ENCODE measurements at regions not wholly inside any gene's neighbourhood (a gene's known extent, or its start where the extent isn't known, plus 50 kb on each side); places are given as distances from the start of the nearest gene placed in this dataset.

DNA sequence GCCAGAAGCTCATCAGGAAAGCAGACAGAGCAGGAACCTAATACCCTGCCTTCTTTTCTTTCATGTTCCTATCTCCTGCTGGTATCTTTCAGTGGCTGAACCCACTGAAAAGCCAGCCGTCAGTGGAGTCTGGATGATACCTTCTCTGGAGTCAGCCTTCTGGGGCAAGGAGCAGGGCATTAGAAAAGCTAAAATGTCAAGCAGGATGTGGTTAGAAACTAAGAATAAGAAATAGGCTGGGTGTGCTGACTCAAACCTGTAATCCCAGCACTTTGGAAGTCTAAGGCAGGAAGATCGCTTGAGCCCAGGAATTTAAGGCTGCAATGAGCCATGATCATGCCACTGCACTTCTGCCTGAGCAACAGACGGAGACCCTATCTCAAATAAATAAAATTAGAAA lies 642.0 kb upstream of the FSHR start:
- no peak overlapping the region for H2BK12ac ChIP-seq (ENCODE audit: insufficient read length, low read depth, low read length)
- H3K27ac Mint-ChIP-seq, result no peak overlapping the region
- no peaks in the 10 kb centered on the region for H3K79me1 ChIP-seq (ENCODE audit: insufficient read depth, low read depth, low read length, poor library complexity, severe bottlenecking)
- peaks cover 2% of the 10 kb centered on the region; the same call in 1 of the 2 replicates for H3K27me3 Mint-ChIP-seq (ENCODE audit: low read depth)
- H3K23me2 ChIP-seq (ENCODE audit: insufficient read length, low read depth, low read length, poor library complexity, severe bottlenecking), result no peaks in the 10 kb centered on the region
- no peak overlapping the region for H4K91ac ChIP-seq (ENCODE audit: insufficient read length, low read depth, low read length)
- no peak overlapping the region for H2AFZ ChIP-seq (ENCODE audit: low read length)
- H3K4me3 Mint-ChIP-seq, result no peak overlapping the region
- no peaks in the 10 kb centered on the region; a peak in 1 of 4 replicates for H3K4me1 Mint-ChIP-seq
- H3K27ac ChIP-seq (ENCODE audit: insufficient read length, low read depth, low read length), result no peak overlapping the region
- H3K9me3 Mint-ChIP-seq, result peaks cover 0 to 9% of the 10 kb centered on the region in 2 experiments; a peak in 4 of 5 replicates
- H3K27me3 ChIP-seq (ENCODE audit: insufficient read depth, low read length), result no peaks in the 10 kb centered on the region
- H2BK20ac ChIP-seq (ENCODE audit: low read depth, low read length, poor library complexity, severe bottlenecking), result no peak overlapping the region
- no peak overlapping the region for H3K14ac ChIP-seq (ENCODE audit: insufficient read depth, low read length)
- no peak overlapping the region for H3K23ac ChIP-seq (ENCODE audit: insufficient read length, low read depth, low read length)
- H3K4me2 ChIP-seq (ENCODE audit: insufficient read depth, insufficient read length, low read length), result no peak overlapping the region
- no peaks in the 10 kb centered on the region for H3K4me1 ChIP-seq (ENCODE audit: insufficient read depth, low read length)
- H2BK120ac ChIP-seq (ENCODE audit: low read depth, low read length, poor library complexity, severe bottlenecking), result no peak overlapping the region
- H4K5ac ChIP-seq (ENCODE audit: insufficient read length, low read depth, low read length), result no peak overlapping the region
- TF ChIP-seq, protein P1, sequence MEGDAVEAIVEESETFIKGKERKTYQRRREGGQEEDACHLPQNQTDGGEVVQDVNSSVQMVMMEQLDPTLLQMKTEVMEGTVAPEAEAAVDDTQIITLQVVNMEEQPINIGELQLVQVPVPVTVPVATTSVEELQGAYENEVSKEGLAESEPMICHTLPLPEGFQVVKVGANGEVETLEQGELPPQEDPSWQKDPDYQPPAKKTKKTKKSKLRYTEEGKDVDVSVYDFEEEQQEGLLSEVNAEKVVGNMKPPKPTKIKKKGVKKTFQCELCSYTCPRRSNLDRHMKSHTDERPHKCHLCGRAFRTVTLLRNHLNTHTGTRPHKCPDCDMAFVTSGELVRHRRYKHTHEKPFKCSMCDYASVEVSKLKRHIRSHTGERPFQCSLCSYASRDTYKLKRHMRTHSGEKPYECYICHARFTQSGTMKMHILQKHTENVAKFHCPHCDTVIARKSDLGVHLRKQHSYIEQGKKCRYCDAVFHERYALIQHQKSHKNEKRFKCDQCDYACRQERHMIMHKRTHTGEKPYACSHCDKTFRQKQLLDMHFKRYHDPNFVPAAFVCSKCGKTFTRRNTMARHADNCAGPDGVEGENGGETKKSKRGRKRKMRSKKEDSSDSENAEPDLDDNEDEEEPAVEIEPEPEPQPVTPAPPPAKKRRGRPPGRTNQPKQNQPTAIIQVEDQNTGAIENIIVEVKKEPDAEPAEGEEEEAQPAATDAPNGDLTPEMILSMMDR (conservative IDR thresholded peaks at IDR 0.05), result no peak
- no peak overlapping the region for H4K8ac ChIP-seq (replicated peaks; ENCODE audit: insufficient read length, low read depth, low read length)
- H3K56ac ChIP-seq (ENCODE audit: insufficient read length, low read depth, low read length), result no peak overlapping the region
- no peaks in the 10 kb centered on the region for H4K20me1 ChIP-seq (ENCODE audit: control insufficient read depth, insufficient read depth, insufficient read length)
- H3K9me3 ChIP-seq (ENCODE audit: control insufficient read depth, low read depth, low read length), result no peaks in the 10 kb centered on the region
- no peak overlapping the region for H3K18ac ChIP-seq (ENCODE audit: insufficient read length, low read depth, low read length)
- H3K9ac ChIP-seq (ENCODE audit: extremely low read depth, insufficient read length, low read length), result no peak overlapping the region
- no peak for DNase-seq
- no peak overlapping the region for H2BK15ac ChIP-seq (ENCODE audit: low read depth, low read length)
- H3K4ac ChIP-seq (ENCODE audit: low read depth, low read length), result no peak overlapping the region
- no peak overlapping the region for H3T11ph ChIP-seq (ENCODE audit: low read length)
- H3K36me3 Mint-ChIP-seq (ENCODE audit: insufficient read depth in 1 of 3, low read depth in 3 of 3), result peaks cover 0 to 6% (median 0%) of the 10 kb centered on the region in 3 experiments; a peak in 1 of 7 replicates
- no CpG with 5 or more reads among the region's 3 CpGs for WGBS (ENCODE audit: extremely low coverage, insufficient read length, low lambda C conversion rate)
- H2BK5ac ChIP-seq (ENCODE audit: insufficient read length, low read length), result no peak overlapping the region
- no peaks in the 10 kb centered on the region for H3K79me2 ChIP-seq (ENCODE audit: insufficient read depth, low read length)
- no peak overlapping the region for H2AK5ac ChIP-seq (ENCODE audit: insufficient read length, low read length)
